ENCODE measurements at regions not wholly inside any gene's neighbourhood (a gene's known extent, or its start where the extent isn't known, plus 50 kb on each side); places are given as distances from the start of the nearest gene placed in this dataset.

DNA sequence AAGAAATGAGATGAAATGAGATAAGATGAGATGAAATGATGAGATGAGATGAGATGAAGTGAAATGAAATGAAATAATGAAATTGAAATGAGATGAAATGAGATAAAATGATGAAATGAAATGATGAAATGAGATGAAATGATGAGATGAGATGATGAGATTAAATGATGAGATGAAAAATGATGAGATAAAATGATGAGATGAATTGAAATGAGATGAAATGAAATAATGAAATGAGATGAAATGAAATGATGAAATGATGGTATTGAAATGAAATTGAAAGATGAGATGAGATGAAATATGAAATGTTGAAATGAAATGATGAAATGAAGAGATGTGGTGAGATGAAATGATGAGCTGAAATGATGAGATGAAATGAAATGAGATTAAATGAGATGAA is 231.0 kb downstream of the GOLGA6L6 start:
- TF ChIP-seq CTCF (IDR thresholded peaks at IDR 0.05), result no peak
- TF ChIP-seq POLR2AphosphoS5 (IDR thresholded peaks at IDR 0.05), result no peak
- no peak for TF ChIP-seq POLR2A (IDR thresholded peaks at IDR 0.05; ENCODE audit: low read depth)
- no peak for TF ChIP-seq EP300 (IDR thresholded peaks at IDR 0.05)
